ENCODE measurements at regions not wholly inside any gene's neighbourhood (a gene's known extent, or its start where the extent isn't known, plus 50 kb on each side); places are given as distances from the start of the nearest gene placed in this dataset.
"Not testable (repeated sequence)": the region's sequence is repeated elsewhere in the genome, so short reads cannot be mapped to it uniquely, and the experiment has no call there.

DNA sequence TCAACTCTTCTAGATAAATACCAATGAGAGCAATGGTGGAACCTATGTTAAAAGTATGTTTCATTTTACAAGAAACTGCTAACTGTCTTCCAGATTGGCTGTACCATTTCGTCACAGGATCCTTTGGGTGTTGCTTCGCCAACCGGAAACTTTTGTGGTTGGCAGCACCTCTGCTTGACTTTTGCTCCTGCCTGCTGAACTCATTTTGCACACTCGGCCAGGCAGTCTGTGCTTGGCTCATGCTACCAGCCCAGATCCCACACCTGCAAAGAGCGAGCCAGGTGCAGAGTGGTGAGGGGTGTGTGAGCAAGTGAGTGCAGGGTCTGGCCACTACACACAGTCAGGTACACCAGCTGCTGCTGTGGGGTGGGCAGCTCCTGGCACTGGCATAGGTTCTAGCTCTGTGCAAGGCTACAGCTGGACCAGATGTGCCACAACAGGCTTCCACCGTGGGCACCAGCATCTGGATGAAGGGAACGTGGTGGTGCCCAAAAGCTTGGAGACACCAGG, 422.3 kb downstream of the PRR16 start:
- no peak for DNase-seq
- in situ Hi-C loops (cut with HindIII; ENCODE audit: low pct_ligation_motif_present, low pct_unique_long_range_greater_than_20kb, low sequenced_read_pairs), result no loop called here

DNA sequence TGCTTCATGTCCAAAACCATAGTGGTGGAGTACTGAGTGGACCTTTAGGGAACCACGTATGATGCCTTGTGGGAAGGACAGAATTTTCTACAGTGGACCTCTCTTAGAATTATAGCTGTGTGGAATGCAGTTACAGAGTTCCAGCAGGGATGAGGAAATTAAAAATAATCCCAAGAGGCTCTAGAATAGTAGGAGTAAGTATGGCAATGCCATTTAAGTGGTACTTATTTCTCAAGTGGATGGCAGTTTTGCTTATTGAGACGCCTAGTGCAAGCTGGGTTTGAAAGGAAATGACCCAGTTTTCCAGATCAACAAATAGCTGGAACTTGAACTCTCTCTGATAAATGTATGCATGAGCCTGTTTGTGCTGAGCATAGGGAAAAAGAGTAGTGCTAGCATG, 431.6 kb downstream of the PRR16 start:
- in situ Hi-C loops (cut with HindIII; ENCODE audit: low pct_ligation_motif_present, low pct_unique_long_range_greater_than_20kb, low sequenced_read_pairs), result no loop called here
- no peak for DNase-seq

DNA sequence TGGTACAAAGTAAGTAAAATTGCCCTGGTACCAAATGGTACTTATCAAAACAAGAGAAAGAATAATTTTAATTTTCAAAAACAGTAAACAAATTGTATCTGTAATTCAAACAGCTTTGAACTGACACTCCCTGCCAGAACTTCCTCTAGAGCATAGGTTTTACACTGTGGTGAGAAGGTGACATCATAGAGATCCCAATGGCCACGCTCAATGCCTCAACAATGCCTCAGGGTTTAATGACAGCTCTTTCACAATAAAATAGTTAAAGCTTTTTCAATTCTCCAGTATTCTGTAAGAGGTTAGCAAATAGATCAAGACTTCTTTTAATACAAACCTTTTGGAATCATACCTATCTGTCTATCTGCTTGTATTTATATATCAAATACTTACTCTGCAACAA, 437.1 kb downstream of the PRR16 start:
- in situ Hi-C loops (cut with HindIII; ENCODE audit: low pct_ligation_motif_present, low pct_unique_long_range_greater_than_20kb, low sequenced_read_pairs), result no loop called here
- DNase-seq, result no peak

DNA sequence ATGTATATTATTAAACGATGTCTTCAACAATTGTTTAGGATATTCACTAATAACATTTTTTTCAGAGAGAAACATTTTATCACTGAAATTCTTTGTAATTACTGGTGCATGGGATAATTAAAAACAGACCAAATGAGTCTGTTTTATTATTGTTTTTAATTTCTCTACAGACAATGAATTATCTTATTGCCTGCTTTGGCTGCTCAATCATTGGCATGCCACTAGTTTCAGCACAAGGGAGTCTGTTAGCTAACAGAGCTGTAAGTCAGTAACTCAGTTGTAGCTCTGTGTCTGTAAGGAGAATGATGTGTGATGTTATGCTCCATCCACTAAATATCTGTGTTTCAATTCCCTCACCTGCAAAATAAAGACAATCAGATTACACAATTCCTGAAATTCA, 443.9 kb downstream of the PRR16 start:
- no peak for DNase-seq

DNA sequence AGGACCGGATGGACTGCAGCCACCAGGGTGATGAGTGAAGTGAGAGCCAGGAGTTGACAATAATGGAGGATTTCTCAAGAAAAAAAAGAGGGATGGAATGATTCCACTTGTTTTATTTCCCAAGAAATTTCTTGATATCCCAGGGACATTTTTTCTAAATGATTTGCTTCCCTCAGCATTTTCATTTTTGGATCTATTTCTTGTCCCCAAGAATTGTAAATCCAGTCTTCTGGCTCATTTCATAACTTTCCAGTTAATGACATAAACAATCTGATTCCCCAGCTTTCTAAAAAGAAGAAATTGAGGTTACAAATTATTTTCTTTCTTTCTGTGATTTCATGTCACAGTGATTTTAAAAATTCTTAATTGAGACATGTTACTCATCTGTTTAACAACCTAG, 446.5 kb downstream of the PRR16 start:
- in situ Hi-C loops (cut with HindIII; ENCODE audit: low pct_ligation_motif_present, low pct_unique_long_range_greater_than_20kb, low sequenced_read_pairs), result no loop called here

More for the DNA sequence above, 443.9 kb downstream of the PRR16 start:
- in situ Hi-C loops (cut with HindIII; ENCODE audit: low pct_ligation_motif_present, low pct_unique_long_range_greater_than_20kb, low sequenced_read_pairs), result no loop called here

DNA sequence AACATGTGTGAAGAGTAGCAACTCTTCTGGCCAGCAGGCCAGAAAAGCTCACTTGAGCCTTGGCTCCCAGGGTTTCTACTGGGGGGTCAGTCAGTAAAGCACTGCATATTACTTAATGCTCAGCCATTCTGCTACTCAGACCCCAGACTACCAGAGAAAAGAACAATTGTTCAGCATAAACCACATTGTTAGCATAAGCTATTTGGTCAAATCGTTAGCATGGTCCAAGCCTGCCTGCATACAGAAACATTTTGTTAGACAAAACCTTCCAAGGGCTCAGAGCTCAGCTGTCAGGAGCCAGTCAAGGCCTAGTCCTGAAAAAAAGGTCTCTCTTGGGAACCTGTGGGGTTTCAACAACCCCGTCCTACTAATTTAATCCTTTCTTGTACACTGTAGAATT, 449.3 kb downstream of the PRR16 start:
- in situ Hi-C loops (cut with HindIII; ENCODE audit: low pct_ligation_motif_present, low pct_unique_long_range_greater_than_20kb, low sequenced_read_pairs), result no loop called here

More for the DNA sequence above, 446.5 kb downstream of the PRR16 start:
- DNase-seq, result no peak

DNA sequence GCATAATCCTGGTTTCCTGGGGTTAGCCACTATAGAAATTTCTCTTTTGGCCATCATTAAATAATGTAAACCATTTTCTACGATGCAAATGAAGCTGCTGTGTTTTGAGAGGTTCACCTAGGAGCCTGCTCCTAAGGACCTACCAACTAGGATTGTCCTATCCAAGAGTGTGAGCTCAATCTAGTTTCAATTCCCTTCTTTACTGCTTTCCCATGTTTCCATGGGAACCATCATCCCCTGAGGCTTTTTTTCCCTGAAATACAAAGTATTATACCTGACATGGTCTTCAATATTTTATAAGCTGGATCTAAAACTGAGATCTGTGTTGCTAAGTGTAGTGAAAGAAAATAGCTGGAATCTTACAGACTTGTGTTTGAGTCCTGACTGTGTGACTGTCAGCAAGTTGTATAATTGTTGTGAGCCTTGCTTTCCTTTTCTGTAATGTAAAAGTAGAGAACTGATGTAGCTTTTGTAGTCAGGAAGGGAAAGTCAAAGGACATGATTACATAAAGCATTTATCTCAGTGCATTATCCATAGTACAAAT, 453.2 kb downstream of the PRR16 start:
- in situ Hi-C loops (cut with HindIII; ENCODE audit: low pct_ligation_motif_present, low pct_unique_long_range_greater_than_20kb, low sequenced_read_pairs), result no loop called here

More for the DNA sequence above, 449.3 kb downstream of the PRR16 start:
- no peak for DNase-seq

DNA sequence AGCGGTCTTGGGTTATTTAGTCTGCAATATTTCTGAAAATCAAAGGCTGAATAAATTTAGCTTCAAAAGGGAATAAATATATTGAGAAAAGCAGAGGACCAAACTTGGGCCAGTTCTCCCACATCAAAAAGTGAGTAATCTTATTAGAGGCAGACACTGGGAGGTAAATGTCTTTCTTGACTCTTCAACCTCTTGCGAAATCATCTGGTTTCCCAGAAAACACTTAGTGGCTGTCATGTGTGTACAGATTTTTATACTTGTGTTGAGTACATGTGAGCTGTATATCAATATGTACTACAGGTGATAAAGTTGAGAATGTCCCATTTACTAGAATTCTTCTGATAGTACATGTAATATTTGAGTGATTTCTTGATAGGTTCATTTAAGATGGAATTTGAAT, 454.9 kb downstream of the PRR16 start:
- DNase-seq, result no peak
- in situ Hi-C loops (cut with HindIII; ENCODE audit: low pct_ligation_motif_present, low pct_unique_long_range_greater_than_20kb, low sequenced_read_pairs), result no loop called here

More for the DNA sequence above, 453.2 kb downstream of the PRR16 start:
- DNase-seq, result no peak

DNA sequence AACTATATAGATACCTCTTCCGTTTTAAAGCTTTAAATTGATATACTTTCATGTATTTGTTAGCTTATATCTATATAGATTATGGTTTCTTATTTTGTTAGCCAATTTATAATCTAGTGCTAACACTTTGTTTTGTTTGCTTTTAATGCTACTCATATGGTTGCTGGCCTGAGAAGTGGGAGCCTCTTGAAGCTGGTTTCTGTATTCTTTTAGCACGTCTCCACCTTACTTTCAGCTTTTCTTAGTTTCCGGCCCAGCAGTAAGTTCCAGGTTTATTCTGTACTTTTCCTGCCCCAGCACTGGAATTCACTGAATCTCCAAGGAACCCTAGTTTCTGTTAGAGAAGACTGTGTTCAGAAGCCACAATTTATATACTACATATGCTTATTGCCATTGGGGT, 458.9 kb downstream of the PRR16 start:
- DNase-seq, result no peak
- in situ Hi-C loops (cut with HindIII; ENCODE audit: low pct_ligation_motif_present, low pct_unique_long_range_greater_than_20kb, low sequenced_read_pairs), result no loop called here

DNA sequence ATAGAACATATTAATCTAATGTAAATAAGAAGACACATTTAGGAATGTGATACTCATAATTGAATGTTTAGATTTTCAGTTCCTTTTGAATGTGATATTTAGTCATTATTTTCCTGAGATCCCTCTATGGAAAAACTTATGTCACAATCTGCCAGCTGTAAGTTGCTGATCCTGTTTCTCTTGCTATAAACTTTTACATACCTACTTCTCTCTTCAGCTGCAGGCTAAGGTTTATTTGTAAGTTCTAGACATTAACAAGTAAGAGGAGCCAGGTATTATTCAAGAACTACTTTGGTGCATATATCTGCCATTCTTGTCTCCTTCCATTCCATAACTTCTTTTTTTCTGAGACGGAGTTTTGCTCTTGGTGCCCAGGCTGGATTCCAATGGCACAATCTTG, 462.4 kb downstream of the PRR16 start:
- in situ Hi-C loops (cut with HindIII; ENCODE audit: low pct_ligation_motif_present, low pct_unique_long_range_greater_than_20kb, low sequenced_read_pairs), result no loop called here

DNA sequence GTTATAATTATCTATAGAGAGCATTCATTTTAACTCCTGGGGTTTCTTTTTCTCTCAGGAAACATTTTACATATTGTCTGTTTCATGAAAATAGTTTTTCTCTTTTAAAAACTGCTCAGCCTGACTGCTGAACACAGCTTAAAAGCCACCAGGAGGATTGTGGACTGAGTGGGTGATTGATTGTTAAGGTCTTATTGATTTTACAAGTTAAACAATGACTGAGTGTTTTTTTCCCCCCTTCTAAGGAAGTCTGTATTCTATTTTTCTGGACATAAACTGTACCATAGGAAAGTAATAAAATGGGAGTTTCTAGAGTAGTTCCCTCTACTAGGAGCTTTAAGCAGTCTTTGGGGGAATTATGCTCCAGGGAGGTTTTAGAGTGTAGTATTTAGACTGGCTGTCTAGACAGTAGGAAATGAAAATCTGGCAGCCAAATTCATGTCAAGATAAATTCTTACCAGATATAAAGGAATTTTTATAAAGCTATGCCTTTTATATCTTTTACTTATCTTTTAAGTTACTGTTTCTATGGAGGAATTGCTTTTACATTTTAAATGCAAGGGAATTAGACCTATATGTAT, 463.9 kb downstream of the PRR16 start:
- in situ Hi-C loops (cut with HindIII; ENCODE audit: low pct_ligation_motif_present, low pct_unique_long_range_greater_than_20kb, low sequenced_read_pairs), result no loop called here
- no peak for DNase-seq

More for the DNA sequence above, 462.4 kb downstream of the PRR16 start:
- no peak for DNase-seq

DNA sequence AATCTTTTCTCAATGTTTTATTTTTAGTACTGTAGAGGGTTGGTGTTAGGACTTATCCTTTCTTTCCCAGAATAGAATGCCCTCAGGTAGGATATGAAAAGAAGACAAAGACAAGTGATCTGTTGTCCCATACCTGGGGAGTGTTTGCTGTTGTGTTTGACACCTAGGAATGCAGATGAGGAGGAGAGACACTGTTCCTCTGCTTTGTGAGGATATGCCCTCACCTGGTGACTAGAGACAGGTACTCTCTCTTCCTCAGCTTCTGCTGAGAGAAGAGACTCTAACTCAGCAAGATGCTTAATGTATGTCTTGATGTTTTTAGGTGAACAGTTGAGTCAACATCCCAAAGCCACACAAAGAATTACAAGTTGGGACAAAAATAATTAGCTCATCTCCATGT, 468.4 kb downstream of the PRR16 start:
- no peak for DNase-seq
- in situ Hi-C loops (cut with HindIII; ENCODE audit: low pct_ligation_motif_present, low pct_unique_long_range_greater_than_20kb, low sequenced_read_pairs), result no loop called here

DNA sequence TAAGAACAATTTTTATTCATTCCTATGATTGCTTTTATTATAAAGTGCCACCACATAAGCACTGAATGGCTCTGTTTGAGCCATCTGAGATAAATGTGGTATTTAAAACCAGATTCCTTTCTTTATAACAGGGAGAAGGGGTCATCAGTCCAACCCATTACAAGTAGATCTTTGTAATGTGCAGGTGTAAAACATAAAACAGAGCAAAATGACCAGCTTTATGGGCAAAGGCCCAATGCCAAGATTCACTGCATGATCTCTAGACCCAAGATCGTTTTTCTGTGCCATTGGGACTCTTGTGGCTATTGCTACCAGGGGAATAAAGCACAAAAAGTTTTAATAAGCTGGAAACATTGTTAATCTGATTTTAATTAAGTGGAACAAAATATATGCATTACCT, 469.9 kb downstream of the PRR16 start:
- in situ Hi-C loops (cut with HindIII; ENCODE audit: low pct_ligation_motif_present, low pct_unique_long_range_greater_than_20kb, low sequenced_read_pairs), result no loop called here
- no peak for DNase-seq

DNA sequence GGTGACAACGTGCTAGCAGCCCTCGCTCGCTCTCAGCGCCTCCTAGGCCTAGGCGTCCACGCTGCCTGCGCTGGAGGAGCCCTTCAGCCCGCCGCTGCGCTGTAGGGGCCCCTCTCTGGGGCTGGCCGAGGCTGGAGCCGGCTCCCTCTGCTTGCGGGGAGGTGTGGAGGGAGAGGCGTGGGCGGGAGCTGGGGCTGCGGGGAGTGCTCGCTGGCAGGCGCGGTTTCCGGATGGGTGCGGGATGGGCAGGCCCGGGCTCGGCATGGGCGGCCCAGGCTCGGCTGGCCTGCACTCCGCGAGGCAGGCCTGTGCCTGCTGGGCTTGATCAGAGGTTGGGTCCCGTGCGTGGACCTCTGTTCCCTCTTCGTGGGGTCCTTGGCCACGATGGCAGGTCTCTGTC, 472.6 kb downstream of the PRR16 start:
- in situ Hi-C loops (cut with HindIII; ENCODE audit: low pct_ligation_motif_present, low pct_unique_long_range_greater_than_20kb, low sequenced_read_pairs), result no loop called here

DNA sequence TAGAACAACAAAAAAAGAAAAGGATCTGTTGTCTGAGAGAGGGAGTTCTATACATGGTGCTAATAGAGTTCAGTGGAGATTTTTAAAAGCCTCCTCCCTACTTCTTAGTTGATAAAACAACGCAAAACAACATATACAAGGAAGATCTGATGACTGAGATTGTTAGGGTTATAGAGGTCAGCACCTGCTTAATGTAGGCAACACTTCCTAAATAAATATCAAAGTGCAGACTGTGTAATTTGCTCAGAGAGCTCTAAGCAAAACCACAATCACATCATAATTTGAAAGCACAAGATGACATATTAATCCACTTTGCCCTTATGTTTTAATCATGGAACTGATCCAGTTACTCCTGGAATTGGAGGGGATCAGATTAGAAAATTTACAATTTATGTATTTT, 474.5 kb downstream of the PRR16 start:
- no peak for DNase-seq
- in situ Hi-C loops (cut with HindIII; ENCODE audit: low pct_ligation_motif_present, low pct_unique_long_range_greater_than_20kb, low sequenced_read_pairs), result no loop called here

More for the DNA sequence above, 472.6 kb downstream of the PRR16 start:
- no peak for DNase-seq

DNA sequence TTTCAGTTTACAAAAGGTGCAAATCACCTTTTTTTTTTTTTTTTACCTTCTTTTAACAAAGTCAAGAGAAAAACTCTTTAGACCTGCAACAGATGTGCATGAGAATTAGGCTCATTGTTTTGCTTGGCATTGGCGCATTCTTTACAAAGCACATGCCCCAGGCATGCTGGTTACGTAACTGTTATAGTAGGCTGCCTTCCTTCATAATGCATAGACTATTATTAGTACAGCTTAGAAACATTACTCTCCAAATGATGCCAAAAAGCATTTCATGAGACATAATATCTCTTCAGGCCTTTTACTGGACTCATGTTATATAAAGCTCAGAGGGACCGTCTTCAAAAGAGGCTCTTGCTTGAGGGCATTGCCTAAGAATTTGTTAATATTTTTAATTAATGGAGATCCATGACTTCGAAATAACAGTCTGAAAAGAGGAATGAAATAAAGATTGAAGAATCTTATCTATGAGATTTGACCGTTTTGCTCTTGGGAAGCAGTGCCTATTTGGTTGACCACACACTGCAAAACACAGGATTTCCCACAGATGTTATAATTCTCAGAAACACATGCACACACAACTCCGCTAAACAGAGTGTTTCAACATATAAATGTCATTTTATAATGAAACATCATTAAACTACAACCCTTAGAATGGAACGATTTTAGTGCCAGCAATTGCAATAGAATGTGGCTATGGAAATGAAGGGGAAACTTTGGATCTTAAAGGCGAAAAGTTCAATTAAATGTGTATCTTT, 478.7 kb downstream of the PRR16 start:
- DNase-seq, result no peak
- in situ Hi-C loops (cut with HindIII; ENCODE audit: low pct_ligation_motif_present, low pct_unique_long_range_greater_than_20kb, low sequenced_read_pairs), result no loop called here

DNA sequence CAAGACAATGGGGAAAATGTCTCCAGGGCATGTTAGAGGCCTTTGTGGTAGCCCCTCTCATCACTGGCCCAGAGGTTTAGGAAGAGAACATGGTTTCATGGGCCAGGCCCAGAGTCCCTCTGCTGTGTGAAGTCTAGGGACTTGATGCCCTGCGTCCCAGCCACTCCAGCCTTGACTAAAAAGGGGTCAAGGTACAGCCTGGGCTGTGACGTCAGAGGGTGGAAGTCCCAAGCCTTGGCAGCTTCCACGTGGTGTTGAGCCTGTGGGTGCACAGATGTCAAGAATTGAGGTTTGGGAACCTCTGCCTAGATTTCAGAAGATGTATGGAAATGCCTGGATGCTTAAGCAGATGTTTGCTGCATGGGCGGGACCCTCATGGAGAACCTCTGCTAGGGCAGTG, 485.5 kb downstream of the PRR16 start:
- DNase-seq; in situ Hi-C loops (cut with HindIII; ENCODE audit: low pct_ligation_motif_present, low pct_unique_long_range_greater_than_20kb, low sequenced_read_pairs): not testable (repeated sequence)

DNA sequence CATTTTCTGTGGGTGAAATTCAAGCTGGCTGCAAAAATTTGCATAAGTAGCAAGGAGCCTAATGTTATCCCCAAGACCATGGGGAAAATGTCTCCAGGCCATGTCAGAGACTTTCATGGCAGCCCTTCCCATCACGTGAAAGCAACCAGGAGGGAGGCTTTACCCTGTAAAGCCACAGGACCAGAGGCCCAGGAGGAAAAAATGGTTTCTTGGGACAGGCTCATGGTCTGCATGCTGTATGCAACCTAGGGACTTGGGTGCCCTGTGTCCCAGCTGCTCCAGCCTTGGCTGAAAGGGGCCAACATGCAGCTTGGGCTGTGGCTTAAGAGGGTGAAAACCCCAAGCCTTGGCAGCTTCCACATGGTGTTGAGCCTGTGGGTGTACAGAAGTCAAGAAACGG, 489.3 kb downstream of the PRR16 start:
- DNase-seq; in situ Hi-C loops (cut with HindIII; ENCODE audit: low pct_ligation_motif_present, low pct_unique_long_range_greater_than_20kb, low sequenced_read_pairs): not testable (repeated sequence)

DNA sequence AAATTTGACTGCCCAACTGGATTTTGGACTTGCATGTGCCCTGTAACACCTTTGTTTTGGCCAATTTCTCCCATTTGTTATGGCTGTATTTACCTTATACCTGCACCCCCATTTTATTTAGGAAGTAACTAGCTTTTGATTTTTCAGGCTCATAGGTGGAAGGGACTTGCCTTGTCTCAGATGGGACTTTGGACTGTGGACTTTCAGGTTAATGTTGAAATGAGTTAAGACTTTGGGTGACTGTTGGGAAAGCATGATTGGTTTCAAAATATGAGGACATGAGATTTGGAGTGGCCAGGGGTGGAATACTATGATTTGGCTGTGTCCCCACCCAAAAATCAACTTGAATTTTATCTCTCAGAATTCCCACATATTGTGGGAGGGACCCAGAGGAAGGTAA, 490.2 kb downstream of the PRR16 start:
- DNase-seq, result no peak
- in situ Hi-C loops (cut with HindIII; ENCODE audit: low pct_ligation_motif_present, low pct_unique_long_range_greater_than_20kb, low sequenced_read_pairs), result no loop called here

DNA sequence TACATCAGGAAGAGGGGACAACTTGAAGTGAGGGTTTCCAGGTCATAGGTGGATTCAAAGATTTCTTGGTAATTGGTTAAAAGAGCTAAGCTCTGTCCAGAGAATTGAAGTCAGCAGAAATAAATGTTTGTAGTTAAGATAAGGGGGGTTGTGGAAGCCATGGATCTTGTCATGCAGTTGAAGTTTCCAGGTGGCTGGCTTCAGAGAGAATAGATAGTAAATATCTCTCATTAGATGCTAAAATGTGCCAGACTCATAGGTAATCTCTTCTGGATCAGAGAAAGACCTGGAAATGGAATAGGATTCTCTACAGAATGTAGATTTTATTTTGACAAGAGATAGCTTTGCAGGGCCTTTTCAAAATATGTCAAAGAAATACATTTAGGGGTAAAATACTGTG, 491.7 kb downstream of the PRR16 start:
- no peak for DNase-seq
- in situ Hi-C loops (cut with HindIII; ENCODE audit: low pct_ligation_motif_present, low pct_unique_long_range_greater_than_20kb, low sequenced_read_pairs), result no loop called here
